ENCODE measurements at regions not wholly inside any gene's neighbourhood (a gene's known extent, or its start where the extent isn't known, plus 50 kb on each side); places are given as distances from the start of the nearest gene placed in this dataset.

DNA sequence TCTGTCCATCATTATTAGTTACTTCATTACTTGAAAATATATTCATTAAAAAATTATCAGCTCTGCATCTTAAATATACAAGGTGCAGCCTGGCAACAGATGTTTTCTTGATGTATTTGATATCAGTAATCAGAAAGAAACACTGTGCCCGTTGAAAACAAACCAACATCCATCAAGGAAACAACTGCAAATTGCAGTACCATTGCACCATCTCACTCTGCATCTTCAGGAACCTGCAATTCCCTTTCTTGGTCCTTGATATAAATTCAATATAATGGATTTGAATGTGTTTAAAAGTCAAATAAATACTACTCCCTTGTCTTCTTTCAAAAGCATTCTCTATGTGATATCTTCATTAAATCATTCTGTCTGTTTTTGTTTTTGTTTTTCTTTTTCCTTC is 1131.2 kb downstream of the FAM181B start:
- Histone ChIP-seq H3K9me3 (ENCODE audit: control insufficient read depth in 2 of 2, low read length in 2 of 2) (no peaks in the 10 kb centered on the region), H3K4me1 (ENCODE audit: control insufficient read depth in 2 of 2, insufficient read depth in 2 of 2, low read length in 2 of 2) (no peaks in the 10 kb centered on the region), H3K27ac (ENCODE audit: low read depth in 2 of 2, low read length in 2 of 2) (no peak overlapping the region), H3K4me3 (ENCODE audit: low read length in 2 of 2) (no peak overlapping the region), H3K36me3 (ENCODE audit: control insufficient read depth in 2 of 2, insufficient read depth in 2 of 2, low read length in 2 of 2) (no peaks in the 10 kb centered on the region), H3K27me3 (ENCODE audit: control insufficient read depth in 2 of 2, insufficient read depth in 2 of 2, low read length in 2 of 2) (no peaks in the 10 kb centered on the region), H3K9ac (ENCODE audit: low read depth in 1 of 2, low read length in 2 of 2) (no peak overlapping the region)

DNA sequence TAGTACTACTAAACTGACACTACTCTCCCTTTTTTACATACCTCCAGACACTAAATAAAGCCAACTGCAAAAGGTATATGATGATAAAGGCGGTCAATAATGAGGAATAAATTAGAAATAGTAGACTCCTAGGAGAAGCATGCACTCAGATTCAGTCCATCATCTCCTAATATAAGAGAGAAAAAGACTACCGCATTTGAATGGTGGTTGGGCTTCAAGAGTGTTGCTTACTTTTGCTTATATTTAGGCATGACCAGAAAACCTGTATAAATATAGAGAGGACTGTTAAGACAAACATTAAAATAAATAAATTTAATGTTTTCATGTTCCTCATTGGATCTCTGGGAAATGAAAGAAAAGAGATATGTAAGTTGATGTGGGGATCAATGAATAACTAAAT is 1137.0 kb downstream of the FAM181B start:
- Histone ChIP-seq H3K27me3 (ENCODE audit: control insufficient read depth in 2 of 2, insufficient read depth in 2 of 2, low read length in 2 of 2) (no peaks in the 10 kb centered on the region), H3K9me3 (ENCODE audit: control insufficient read depth in 2 of 2, low read length in 2 of 2) (no peaks in the 10 kb centered on the region), H3K4me3 (ENCODE audit: low read length in 2 of 2) (no peak overlapping the region), H3K27ac (ENCODE audit: low read depth in 2 of 2, low read length in 2 of 2) (no peak overlapping the region), H3K36me3 (ENCODE audit: control insufficient read depth in 2 of 2, insufficient read depth in 2 of 2, low read length in 2 of 2) (no peaks in the 10 kb centered on the region), H3K9ac (ENCODE audit: low read depth in 1 of 2, low read length in 2 of 2) (no peak overlapping the region), H3K4me1 (ENCODE audit: control insufficient read depth in 2 of 2, insufficient read depth in 2 of 2, low read length in 2 of 2) (no peaks in the 10 kb centered on the region)

DNA sequence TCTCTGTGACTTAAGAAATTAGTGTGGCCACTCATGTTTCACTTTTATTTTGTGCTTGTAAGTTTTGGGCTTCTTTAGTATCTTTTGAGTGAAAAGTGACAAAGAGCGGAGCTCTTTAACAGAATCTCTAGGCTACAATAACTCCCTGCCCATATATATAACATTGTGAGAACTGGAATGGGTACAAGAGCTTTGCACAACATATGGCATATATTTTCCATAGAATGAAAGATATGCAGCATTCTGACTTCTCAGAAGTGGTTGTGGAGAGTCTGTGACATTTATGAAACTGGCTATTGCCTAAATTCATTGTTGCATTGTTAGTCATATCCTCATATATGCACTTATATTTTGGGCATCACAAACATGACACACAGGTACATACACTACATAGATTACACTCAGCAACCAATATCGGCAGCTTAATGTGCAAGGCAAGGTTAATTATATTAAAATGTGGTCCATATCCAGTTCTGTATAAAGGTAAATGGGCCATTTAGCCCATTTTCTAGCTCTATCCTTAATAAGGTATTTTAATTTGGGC is 1148.2 kb downstream of the FAM181B start:
- no peaks in the 10 kb centered on the region for H3K27me3 ChIP-seq (ENCODE audit: control insufficient read depth in 2 of 2, insufficient read depth in 2 of 2, low read length in 2 of 2)
- H3K9ac ChIP-seq (ENCODE audit: low read depth in 1 of 2, low read length in 2 of 2), result no peak overlapping the region
- no peak overlapping the region for H3K4me3 ChIP-seq (ENCODE audit: low read length in 2 of 2)
- H3K4me1 ChIP-seq (ENCODE audit: control insufficient read depth in 2 of 2, insufficient read depth in 2 of 2, low read length in 2 of 2), result no peaks in the 10 kb centered on the region
- no peaks in the 10 kb centered on the region for H3K36me3 ChIP-seq (ENCODE audit: control insufficient read depth in 2 of 2, insufficient read depth in 2 of 2, low read length in 2 of 2)
- no peaks in the 10 kb centered on the region for H3K9me3 ChIP-seq (ENCODE audit: control insufficient read depth in 2 of 2, low read length in 2 of 2)
- H3K27ac ChIP-seq (ENCODE audit: low read depth in 2 of 2, low read length in 2 of 2), result no peak overlapping the region

DNA sequence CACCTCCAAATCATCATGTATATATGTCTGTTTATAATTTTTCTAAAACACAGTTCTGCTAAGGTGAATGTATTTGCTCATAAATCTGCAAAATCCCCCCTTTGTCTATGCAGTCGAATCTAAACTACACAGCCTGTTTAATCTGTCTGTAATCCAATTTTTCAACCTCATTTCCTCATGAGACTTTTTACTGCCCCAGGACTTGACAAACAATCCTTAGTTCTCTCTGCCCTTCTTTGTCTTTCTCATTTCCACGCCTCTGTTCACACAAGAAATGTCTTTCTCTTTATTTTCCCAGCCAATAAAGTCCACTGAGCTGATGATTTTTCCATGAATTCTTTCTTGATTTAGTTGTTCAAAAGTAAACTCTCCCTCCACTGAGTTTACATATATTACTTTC is 1154.3 kb downstream of the FAM181B start:
- Histone ChIP-seq H3K9me3 (ENCODE audit: control insufficient read depth in 2 of 2, low read length in 2 of 2) (no peaks in the 10 kb centered on the region), H3K9ac (ENCODE audit: low read depth in 1 of 2, low read length in 2 of 2) (no peak overlapping the region), H3K4me1 (ENCODE audit: control insufficient read depth in 2 of 2, insufficient read depth in 2 of 2, low read length in 2 of 2) (no peaks in the 10 kb centered on the region), H3K27me3 (ENCODE audit: control insufficient read depth in 2 of 2, insufficient read depth in 2 of 2, low read length in 2 of 2) (no peaks in the 10 kb centered on the region), H3K36me3 (ENCODE audit: control insufficient read depth in 2 of 2, insufficient read depth in 2 of 2, low read length in 2 of 2) (no peaks in the 10 kb centered on the region), H3K27ac (ENCODE audit: low read depth in 2 of 2, low read length in 2 of 2) (no peak overlapping the region), H3K4me3 (ENCODE audit: low read length in 2 of 2) (no peak overlapping the region)

DNA sequence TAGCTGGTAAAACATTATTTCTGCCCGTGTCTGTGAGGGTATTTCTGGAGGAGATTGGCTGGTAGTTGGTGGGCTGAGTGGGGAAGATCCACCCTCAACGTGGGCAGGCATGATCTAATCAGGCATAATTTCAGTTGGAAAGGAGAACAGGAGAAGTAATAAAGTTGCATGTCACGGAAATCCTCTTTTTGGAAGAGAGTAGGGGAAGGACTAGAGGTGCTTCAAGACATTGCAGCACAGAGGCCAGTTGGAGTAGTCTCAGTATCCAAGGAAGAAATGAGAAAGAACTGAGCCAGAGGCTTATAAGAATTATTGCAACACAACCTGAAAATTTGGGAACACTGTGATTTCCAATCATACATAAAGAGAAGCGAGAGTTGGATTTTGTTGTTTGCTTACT is 1155.1 kb downstream of the FAM181B start:
- Histone ChIP-seq H3K27me3 (ENCODE audit: control insufficient read depth in 2 of 2, insufficient read depth in 2 of 2, low read length in 2 of 2) (no peaks in the 10 kb centered on the region), H3K4me3 (ENCODE audit: low read length in 2 of 2) (no peak overlapping the region), H3K36me3 (ENCODE audit: control insufficient read depth in 2 of 2, insufficient read depth in 2 of 2, low read length in 2 of 2) (no peaks in the 10 kb centered on the region), H3K9me3 (ENCODE audit: control insufficient read depth in 2 of 2, low read length in 2 of 2) (no peaks in the 10 kb centered on the region), H3K4me1 (ENCODE audit: control insufficient read depth in 2 of 2, insufficient read depth in 2 of 2, low read length in 2 of 2) (no peaks in the 10 kb centered on the region), H3K27ac (ENCODE audit: low read depth in 2 of 2, low read length in 2 of 2) (no peak overlapping the region), H3K9ac (ENCODE audit: low read depth in 1 of 2, low read length in 2 of 2) (no peak overlapping the region)

DNA sequence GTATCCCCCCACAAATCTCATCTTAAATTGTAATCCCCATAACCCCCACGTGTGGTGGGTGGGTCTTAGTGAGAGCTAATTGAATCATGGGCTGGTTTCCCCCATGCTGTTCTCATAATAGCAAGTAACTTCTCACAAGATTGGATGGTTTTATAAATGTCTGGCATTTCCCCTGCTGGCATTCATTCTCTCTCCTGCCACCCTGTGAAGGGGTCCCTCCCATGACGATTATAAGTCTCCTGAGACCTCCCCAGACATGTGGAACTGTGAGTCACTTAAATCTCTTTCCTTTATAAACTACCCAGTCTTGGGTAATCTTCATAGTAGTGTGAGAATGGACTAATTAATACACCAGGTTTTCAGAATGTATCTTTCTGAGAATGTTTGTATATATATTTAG is 1159.4 kb downstream of the FAM181B start:
- Histone ChIP-seq H3K27ac (ENCODE audit: low read depth in 2 of 2, low read length in 2 of 2) (no peak overlapping the region), H3K4me1 (ENCODE audit: control insufficient read depth in 2 of 2, insufficient read depth in 2 of 2, low read length in 2 of 2) (no peaks in the 10 kb centered on the region), H3K9me3 (ENCODE audit: control insufficient read depth in 2 of 2, low read length in 2 of 2) (no peaks in the 10 kb centered on the region), H3K9ac (ENCODE audit: low read depth in 1 of 2, low read length in 2 of 2) (no peak overlapping the region), H3K36me3 (ENCODE audit: control insufficient read depth in 2 of 2, insufficient read depth in 2 of 2, low read length in 2 of 2) (no peaks in the 10 kb centered on the region), H3K27me3 (ENCODE audit: control insufficient read depth in 2 of 2, insufficient read depth in 2 of 2, low read length in 2 of 2) (no peaks in the 10 kb centered on the region), H3K4me3 (ENCODE audit: low read length in 2 of 2) (no peak overlapping the region)

DNA sequence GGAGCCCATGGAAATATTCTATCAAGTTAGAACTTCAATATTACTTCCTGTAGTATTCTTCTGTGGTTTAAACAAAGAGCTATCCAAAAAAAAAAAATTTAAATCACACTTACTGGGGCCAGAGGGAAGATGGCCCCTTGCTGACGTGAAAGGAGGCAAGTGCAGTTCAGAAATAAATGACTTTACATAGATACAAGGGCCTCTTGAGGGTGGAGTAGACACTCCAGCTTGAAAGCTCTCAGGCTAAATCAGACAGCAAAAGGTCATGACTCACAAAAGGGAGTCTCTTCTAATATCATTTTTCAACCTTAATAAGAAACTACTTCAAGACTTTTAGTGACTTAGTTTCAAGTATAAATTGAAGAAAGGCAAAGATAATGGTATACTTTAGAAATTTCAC is 1160.3 kb downstream of the FAM181B start:
- Histone ChIP-seq H3K9ac (ENCODE audit: low read depth in 1 of 2, low read length in 2 of 2) (no peak overlapping the region), H3K4me1 (ENCODE audit: control insufficient read depth in 2 of 2, insufficient read depth in 2 of 2, low read length in 2 of 2) (no peaks in the 10 kb centered on the region), H3K9me3 (ENCODE audit: control insufficient read depth in 2 of 2, low read length in 2 of 2) (no peaks in the 10 kb centered on the region), H3K27ac (ENCODE audit: low read depth in 2 of 2, low read length in 2 of 2) (no peak overlapping the region), H3K36me3 (ENCODE audit: control insufficient read depth in 2 of 2, insufficient read depth in 2 of 2, low read length in 2 of 2) (no peaks in the 10 kb centered on the region), H3K4me3 (ENCODE audit: low read length in 2 of 2) (no peak overlapping the region), H3K27me3 (ENCODE audit: control insufficient read depth in 2 of 2, insufficient read depth in 2 of 2, low read length in 2 of 2) (no peaks in the 10 kb centered on the region)

DNA sequence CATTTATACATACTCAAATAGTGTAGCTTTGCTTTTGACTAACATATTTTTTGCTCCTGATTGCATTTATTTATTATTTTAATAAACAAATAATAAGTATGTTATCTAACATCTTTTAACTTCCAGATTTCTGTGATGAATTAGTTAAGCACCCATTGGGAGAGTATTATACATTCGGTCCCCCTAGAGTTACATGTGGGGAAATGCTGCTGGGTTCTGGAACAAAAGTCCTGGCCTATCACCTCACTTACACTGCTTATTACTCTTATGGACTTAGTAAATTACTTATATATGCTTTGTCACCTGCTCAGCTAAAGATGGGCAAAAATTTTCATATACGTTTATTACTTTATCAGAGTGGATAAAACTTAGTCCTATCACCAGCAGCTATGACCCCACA is 1163.0 kb downstream of the FAM181B start:
- Histone ChIP-seq H3K9ac (ENCODE audit: low read depth in 1 of 2, low read length in 2 of 2) (no peak overlapping the region), H3K36me3 (ENCODE audit: control insufficient read depth in 2 of 2, insufficient read depth in 2 of 2, low read length in 2 of 2) (no peaks in the 10 kb centered on the region), H3K27me3 (ENCODE audit: control insufficient read depth in 2 of 2, insufficient read depth in 2 of 2, low read length in 2 of 2) (no peaks in the 10 kb centered on the region), H3K27ac (ENCODE audit: low read depth in 2 of 2, low read length in 2 of 2) (no peak overlapping the region), H3K4me1 (ENCODE audit: control insufficient read depth in 2 of 2, insufficient read depth in 2 of 2, low read length in 2 of 2) (no peaks in the 10 kb centered on the region), H3K4me3 (ENCODE audit: low read length in 2 of 2) (no peak overlapping the region), H3K9me3 (ENCODE audit: control insufficient read depth in 2 of 2, low read length in 2 of 2) (no peaks in the 10 kb centered on the region)

DNA sequence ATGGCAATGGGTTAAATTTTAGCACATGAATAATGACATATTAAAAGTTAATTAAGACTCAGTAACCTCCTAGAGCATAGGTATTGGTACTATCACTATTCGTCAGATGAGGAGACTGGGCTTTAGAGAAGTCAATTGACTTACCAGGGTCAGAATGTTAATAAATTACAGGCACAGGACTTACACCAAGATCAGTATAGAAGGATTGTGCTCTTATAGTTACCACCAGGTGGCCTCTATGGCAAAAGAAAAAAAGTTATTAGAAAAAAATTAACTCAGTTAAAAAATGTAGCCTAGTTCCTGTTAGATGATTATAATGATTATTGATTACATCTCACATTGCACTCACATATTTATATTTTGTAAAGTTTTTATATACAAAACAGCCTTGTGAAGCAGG is 1163.7 kb downstream of the FAM181B start:
- H3K27ac ChIP-seq (ENCODE audit: low read depth in 2 of 2, low read length in 2 of 2), result no peak overlapping the region
- no peak overlapping the region for H3K4me3 ChIP-seq (ENCODE audit: low read length in 2 of 2)
- no peak overlapping the region for H3K9ac ChIP-seq (ENCODE audit: low read depth in 1 of 2, low read length in 2 of 2)
- no peaks in the 10 kb centered on the region for H3K9me3 ChIP-seq (ENCODE audit: control insufficient read depth in 2 of 2, low read length in 2 of 2)
- no peaks in the 10 kb centered on the region for H3K36me3 ChIP-seq (ENCODE audit: control insufficient read depth in 2 of 2, insufficient read depth in 2 of 2, low read length in 2 of 2)
- H3K4me1 ChIP-seq (ENCODE audit: control insufficient read depth in 2 of 2, insufficient read depth in 2 of 2, low read length in 2 of 2), result no peaks in the 10 kb centered on the region
- no peaks in the 10 kb centered on the region for H3K27me3 ChIP-seq (ENCODE audit: control insufficient read depth in 2 of 2, insufficient read depth in 2 of 2, low read length in 2 of 2)

DNA sequence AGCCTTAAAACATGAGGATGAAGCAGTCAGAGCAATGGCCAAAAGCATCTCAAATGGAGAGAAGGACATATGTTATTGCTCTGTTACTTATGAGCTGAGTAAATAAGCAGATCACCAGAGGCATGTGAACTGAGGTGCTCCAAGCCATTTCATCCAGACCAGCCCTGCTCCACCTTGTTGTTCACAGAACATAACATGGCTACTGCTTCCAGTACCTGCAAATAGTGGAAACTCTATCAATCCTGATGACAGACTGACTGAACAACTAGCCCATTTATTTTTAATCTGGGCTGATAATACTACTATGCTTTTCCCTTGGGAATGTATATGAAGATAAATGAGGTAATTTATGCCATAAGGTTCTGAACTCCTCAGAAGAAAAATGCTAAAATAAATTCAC is 1164.7 kb downstream of the FAM181B start:
- H3K9me3 ChIP-seq (ENCODE audit: control insufficient read depth in 2 of 2, low read length in 2 of 2), result no peaks in the 10 kb centered on the region
- no peaks in the 10 kb centered on the region for H3K36me3 ChIP-seq (ENCODE audit: control insufficient read depth in 2 of 2, insufficient read depth in 2 of 2, low read length in 2 of 2)
- H3K9ac ChIP-seq (ENCODE audit: low read depth in 1 of 2, low read length in 2 of 2), result no peak overlapping the region
- no peaks in the 10 kb centered on the region for H3K4me1 ChIP-seq (ENCODE audit: control insufficient read depth in 2 of 2, insufficient read depth in 2 of 2, low read length in 2 of 2)
- no peak overlapping the region for H3K27ac ChIP-seq (ENCODE audit: low read depth in 2 of 2, low read length in 2 of 2)
- no peaks in the 10 kb centered on the region for H3K27me3 ChIP-seq (ENCODE audit: control insufficient read depth in 2 of 2, insufficient read depth in 2 of 2, low read length in 2 of 2)
- H3K4me3 ChIP-seq (ENCODE audit: low read length in 2 of 2), result no peak overlapping the region

DNA sequence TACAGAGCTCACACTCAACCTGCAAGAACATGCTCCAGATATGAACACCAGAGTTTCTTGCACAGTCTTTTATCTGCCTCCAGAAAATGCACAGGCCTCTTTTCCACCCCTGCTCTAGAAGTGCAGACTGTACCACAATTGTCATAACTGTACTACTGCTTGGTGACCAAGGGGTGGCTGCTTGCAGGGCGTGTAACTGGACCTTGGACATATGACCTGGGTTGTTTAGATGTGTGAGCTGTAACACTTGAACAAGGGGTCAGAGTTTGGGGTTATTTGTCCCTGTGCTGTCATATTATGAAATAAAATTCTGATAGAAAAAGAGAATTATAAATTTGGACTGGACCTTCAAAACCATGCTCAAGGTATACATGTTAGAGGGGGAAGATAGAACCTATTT is 1185.5 kb downstream of the FAM181B start:
- H3K27ac ChIP-seq (ENCODE audit: low read depth in 2 of 2, low read length in 2 of 2), result no peak overlapping the region
- H3K36me3 ChIP-seq (ENCODE audit: control insufficient read depth in 2 of 2, insufficient read depth in 2 of 2, low read length in 2 of 2), result no peaks in the 10 kb centered on the region
- H3K4me1 ChIP-seq (ENCODE audit: control insufficient read depth in 2 of 2, insufficient read depth in 2 of 2, low read length in 2 of 2), result no peaks in the 10 kb centered on the region
- no peak overlapping the region for H3K9ac ChIP-seq (ENCODE audit: low read depth in 1 of 2, low read length in 2 of 2)
- no peak overlapping the region for H3K4me3 ChIP-seq (ENCODE audit: low read length in 2 of 2)
- no peaks in the 10 kb centered on the region for H3K9me3 ChIP-seq (ENCODE audit: control insufficient read depth in 2 of 2, low read length in 2 of 2)
- H3K27me3 ChIP-seq (ENCODE audit: control insufficient read depth in 2 of 2, insufficient read depth in 2 of 2, low read length in 2 of 2), result no peaks in the 10 kb centered on the region

All from mucosa of rectum (tissue), 2 donors.